ENCODE measurements at regions not wholly inside any gene's neighbourhood (a gene's known extent, or its start where the extent isn't known, plus 50 kb on each side); places are given as distances from the start of the nearest gene placed in this dataset.
A peak's percentile ranks its signal among the peaks of the same experiment; 100 is the strongest.

GRCh38 chr10:36302086-36302485, 660.0 kb upstream of the FZD8 start:
- no CpG with 5 or more reads among the region's 2 CpGs for WGBS (ENCODE audit: extremely low coverage, insufficient coverage, low lambda C conversion rate)
- H3K4ac ChIP-seq (ENCODE audit: low read depth, low read length): no peak overlapping the region
- no peak overlapping the region for H3K27ac ChIP-seq (ENCODE audit: low read depth, low read length)
- H3K36me3 ChIP-seq (ENCODE audit: control insufficient read depth, insufficient read depth, low read length): no peaks in the 10 kb centered on the region
- no peaks in the 10 kb centered on the region for H3K27me3 ChIP-seq (ENCODE audit: insufficient read depth, low read length, poor library complexity)
- H4K5ac ChIP-seq (ENCODE audit: low read length): no peak overlapping the region
- H3K4me3 ChIP-seq (ENCODE audit: low read length): no peak overlapping the region
- H4K8ac ChIP-seq (ENCODE audit: low read depth, low read length): no peak overlapping the region
- no peaks in the 10 kb centered on the region for H3K4me1 ChIP-seq (ENCODE audit: control insufficient read depth, low read depth, low read length)
- H3K23ac ChIP-seq (ENCODE audit: low read length): no peak overlapping the region
- H3K9ac ChIP-seq (ENCODE audit: low read length): no peak overlapping the region
- H2BK15ac ChIP-seq (replicated peaks; ENCODE audit: low read depth): no peak overlapping the region
- no peak overlapping the region for H3K4me2 ChIP-seq (ENCODE audit: low read length)
- no peak overlapping the region for H2AK5ac ChIP-seq (ENCODE audit: low read length)
- H3K18ac ChIP-seq (ENCODE audit: low read length): no peak overlapping the region
- no peak for DNase-seq
- H3K79me2 ChIP-seq (ENCODE audit: control insufficient read depth, insufficient read depth, low read length): no peaks in the 10 kb centered on the region
- H2BK5ac ChIP-seq (ENCODE audit: low read length): no peak overlapping the region
- H2BK120ac ChIP-seq (ENCODE audit: low read depth, low read length): no peak overlapping the region
- no peak overlapping the region for H3K56ac ChIP-seq (ENCODE audit: low read length)
- no peaks in the 10 kb centered on the region for H3K79me1 ChIP-seq (ENCODE audit: low read length)

GRCh38 chr10:36301539-36301938, 659.4 kb upstream of the FZD8 start:
- no peak overlapping the region for H2BK15ac ChIP-seq (replicated peaks; ENCODE audit: low read depth)
- DNase-seq: no peak
- no peaks in the 10 kb centered on the region for H3K27me3 ChIP-seq (ENCODE audit: insufficient read depth, low read length, poor library complexity)
- no peak overlapping the region for H4K8ac ChIP-seq (ENCODE audit: low read depth, low read length)
- no peaks in the 10 kb centered on the region for H3K79me2 ChIP-seq (ENCODE audit: control insufficient read depth, insufficient read depth, low read length)
- no peaks in the 10 kb centered on the region for H3K4me1 ChIP-seq (ENCODE audit: control insufficient read depth, low read depth, low read length)
- no peak overlapping the region for H2AK5ac ChIP-seq (ENCODE audit: low read length)
- no peak overlapping the region for H2BK120ac ChIP-seq (ENCODE audit: low read depth, low read length)
- H3K23ac ChIP-seq (ENCODE audit: low read length): no peak overlapping the region
- H4K5ac ChIP-seq (ENCODE audit: low read length): no peak overlapping the region
- H3K36me3 ChIP-seq (ENCODE audit: control insufficient read depth, insufficient read depth, low read length): no peaks in the 10 kb centered on the region
- H3K4ac ChIP-seq (ENCODE audit: low read depth, low read length): no peak overlapping the region
- no peak overlapping the region for H3K9ac ChIP-seq (ENCODE audit: low read length)
- no peak overlapping the region for H2BK5ac ChIP-seq (ENCODE audit: low read length)
- H3K18ac ChIP-seq (ENCODE audit: low read length): no peak overlapping the region
- 100% methylated on average over 1 of the region's 1 CpG for WGBS (ENCODE audit: extremely low coverage, insufficient coverage, low lambda C conversion rate)
- H3K4me2 ChIP-seq (ENCODE audit: low read length): no peak overlapping the region
- H3K4me3 ChIP-seq (ENCODE audit: low read length): no peak overlapping the region
- H3K56ac ChIP-seq (ENCODE audit: low read length): no peak overlapping the region
- no peaks in the 10 kb centered on the region for H3K79me1 ChIP-seq (ENCODE audit: low read length)
- no peak overlapping the region for H3K27ac ChIP-seq (ENCODE audit: low read depth, low read length)

- no peaks in the 10 kb centered on the region for H3K79me1 ChIP-seq (ENCODE audit: low read length)
- H2BK15ac ChIP-seq (replicated peaks; ENCODE audit: low read depth): no peak overlapping the region
- H3K36me3 ChIP-seq (ENCODE audit: control insufficient read depth, insufficient read depth, low read length): no peaks in the 10 kb centered on the region
- H3K4me2 ChIP-seq (ENCODE audit: low read length): no peak overlapping the region
- H3K4me3 ChIP-seq (ENCODE audit: low read length): no peak overlapping the region
- no peaks in the 10 kb centered on the region for H3K4me1 ChIP-seq (ENCODE audit: control insufficient read depth, low read depth, low read length)
- no peak overlapping the region for H2AK5ac ChIP-seq (ENCODE audit: low read length)
- no peaks in the 10 kb centered on the region for H3K27me3 ChIP-seq (ENCODE audit: insufficient read depth, low read length, poor library complexity)
- no peak overlapping the region for H3K9ac ChIP-seq (ENCODE audit: low read length)
- H3K23ac ChIP-seq (ENCODE audit: low read length): no peak overlapping the region
- no peak overlapping the region for H4K8ac ChIP-seq (ENCODE audit: low read depth, low read length)
- H2BK5ac ChIP-seq (ENCODE audit: low read length): no peak overlapping the region
- no peak overlapping the region for H4K5ac ChIP-seq (ENCODE audit: low read length)
- no peak overlapping the region for H3K27ac ChIP-seq (ENCODE audit: low read depth, low read length)
- no peaks in the 10 kb centered on the region for H3K79me2 ChIP-seq (ENCODE audit: control insufficient read depth, insufficient read depth, low read length)
- WGBS (ENCODE audit: extremely low coverage, insufficient coverage, low lambda C conversion rate): no CpG with 5 or more reads among the region's 2 CpGs
- no peak overlapping the region for H3K56ac ChIP-seq (ENCODE audit: low read length)
- H2BK120ac ChIP-seq (ENCODE audit: low read depth, low read length): no peak overlapping the region
- DNase-seq: no peak
- no peak overlapping the region for H3K4ac ChIP-seq (ENCODE audit: low read depth, low read length)
- no peak overlapping the region for H3K18ac ChIP-seq (ENCODE audit: low read length)
Observed at GRCh38 chr10:36301139-36301538, 659.0 kb upstream of the FZD8 start.

GRCh38 chr10:36283827-36284226, 641.7 kb upstream of the FZD8 start:
- H3K4me2 ChIP-seq (ENCODE audit: low read length): no peak overlapping the region
- H2BK15ac ChIP-seq (replicated peaks; ENCODE audit: low read depth): no peak overlapping the region
- WGBS (ENCODE audit: extremely low coverage, insufficient coverage, low lambda C conversion rate): no CpG with 5 or more reads among the region's 14 CpGs
- no peak overlapping the region for H2BK5ac ChIP-seq (ENCODE audit: low read length)
- H3K4ac ChIP-seq (ENCODE audit: low read depth, low read length): no peak overlapping the region
- no peaks in the 10 kb centered on the region for H3K79me1 ChIP-seq (ENCODE audit: low read length)
- no peak overlapping the region for H3K27ac ChIP-seq (ENCODE audit: low read depth, low read length)
- H3K56ac ChIP-seq (ENCODE audit: low read length): no peak overlapping the region
- no peaks in the 10 kb centered on the region for H3K36me3 ChIP-seq (ENCODE audit: control insufficient read depth, insufficient read depth, low read length)
- H3K27me3 ChIP-seq (ENCODE audit: insufficient read depth, low read length, poor library complexity): no peaks in the 10 kb centered on the region
- no peak overlapping the region for H2AK5ac ChIP-seq (ENCODE audit: low read length)
- H4K5ac ChIP-seq (ENCODE audit: low read length): no peak overlapping the region
- no peak overlapping the region for H3K9ac ChIP-seq (ENCODE audit: low read length)
- H3K18ac ChIP-seq (ENCODE audit: low read length): no peak overlapping the region
- H2BK120ac ChIP-seq (ENCODE audit: low read depth, low read length): no peak overlapping the region
- H3K23ac ChIP-seq (ENCODE audit: low read length): no peak overlapping the region
- no peaks in the 10 kb centered on the region for H3K79me2 ChIP-seq (ENCODE audit: control insufficient read depth, insufficient read depth, low read length)
- H4K8ac ChIP-seq (ENCODE audit: low read depth, low read length): no peak overlapping the region
- no peak for DNase-seq
- H3K4me3 ChIP-seq (ENCODE audit: low read length): no peak overlapping the region
- no peaks in the 10 kb centered on the region for H3K4me1 ChIP-seq (ENCODE audit: control insufficient read depth, low read depth, low read length)

GRCh38 chr10:36281831-36282331, 639.8 kb upstream of the FZD8 start:
- no peak for DNase-seq
- Histone ChIP-seq H4K8ac (ENCODE audit: low read depth, low read length) (no peak overlapping the region), H3K36me3 (ENCODE audit: control insufficient read depth, insufficient read depth, low read length) (no peaks in the 10 kb centered on the region), H3K27ac (ENCODE audit: low read depth, low read length) (no peak overlapping the region), H3K4ac (ENCODE audit: low read depth, low read length) (no peak overlapping the region), H3K9ac (ENCODE audit: low read length) (no peak overlapping the region), H3K27me3 (ENCODE audit: insufficient read depth, low read length, poor library complexity) (no peaks in the 10 kb centered on the region), H2BK15ac (replicated peaks; ENCODE audit: low read depth) (no peak overlapping the region), H3K18ac (ENCODE audit: low read length) (peak overlapping the region; percentile 28), H2AK5ac (ENCODE audit: low read length) (no peak overlapping the region), H3K79me2 (ENCODE audit: control insufficient read depth, insufficient read depth, low read length) (no peaks in the 10 kb centered on the region), H2BK120ac (ENCODE audit: low read depth, low read length) (no peak overlapping the region), H4K5ac (ENCODE audit: low read length) (no peak overlapping the region), H3K79me1 (ENCODE audit: low read length) (no peaks in the 10 kb centered on the region), H3K4me1 (ENCODE audit: control insufficient read depth, low read depth, low read length) (no peaks in the 10 kb centered on the region), H3K4me2 (ENCODE audit: low read length) (no peak overlapping the region), H3K23ac (ENCODE audit: low read length) (no peak overlapping the region), H3K4me3 (ENCODE audit: low read length) (no peak overlapping the region), H2BK5ac (ENCODE audit: low read length) (no peak overlapping the region), H3K56ac (ENCODE audit: low read length) (no peak overlapping the region)
- WGBS (ENCODE audit: extremely low coverage, insufficient coverage, low lambda C conversion rate): no CpG with 5 or more reads among the region's 3 CpGs

GRCh38 chr10:36280890-36281499, 638.9 kb upstream of the FZD8 start:
- Histone ChIP-seq H3K23ac (ENCODE audit: low read length) (no peak overlapping the region), H3K79me2 (ENCODE audit: control insufficient read depth, insufficient read depth, low read length) (no peaks in the 10 kb centered on the region), H3K27me3 (ENCODE audit: insufficient read depth, low read length, poor library complexity) (no peaks in the 10 kb centered on the region), H3K56ac (ENCODE audit: low read length) (no peak overlapping the region), H4K5ac (ENCODE audit: low read length) (no peak overlapping the region), H3K27ac (ENCODE audit: low read depth, low read length) (no peak overlapping the region), H3K4me2 (ENCODE audit: low read length) (no peak overlapping the region), H3K18ac (ENCODE audit: low read length) (no peak overlapping the region), H2AK5ac (ENCODE audit: low read length) (no peak overlapping the region), H4K8ac (ENCODE audit: low read depth, low read length) (no peak overlapping the region), H2BK5ac (ENCODE audit: low read length) (no peak overlapping the region), H3K9ac (ENCODE audit: low read length) (no peak overlapping the region), H3K36me3 (ENCODE audit: control insufficient read depth, insufficient read depth, low read length) (no peaks in the 10 kb centered on the region), H3K4ac (ENCODE audit: low read depth, low read length) (no peak overlapping the region), H2BK15ac (replicated peaks; ENCODE audit: low read depth) (no peak overlapping the region), H3K4me1 (ENCODE audit: control insufficient read depth, low read depth, low read length) (no peaks in the 10 kb centered on the region), H3K79me1 (ENCODE audit: low read length) (no peaks in the 10 kb centered on the region), H3K4me3 (ENCODE audit: low read length) (no peak overlapping the region), H2BK120ac (ENCODE audit: low read depth, low read length) (no peak overlapping the region)
- no CpG with 5 or more reads among the region's 11 CpGs for WGBS (ENCODE audit: extremely low coverage, insufficient coverage, low lambda C conversion rate)
- no peak for DNase-seq
